Transverse colon (tissue), 4 donors: ENCODE measurements at regions not wholly inside any gene's neighbourhood (a gene's known extent, or its start where the extent isn't known, plus 50 kb on each side); places are given as distances from the start of the nearest gene placed in this dataset.

ENCODE experiments used
- DNase-seq: peaks from one replicate; pipeline ENCODE4 v3.0.0-alpha.2; 2019
- H3K27ac ChIP-seq, 4 donors: fragments of 200-600 bp; sonication (generic); 2 replicates each; pipeline ENCODE4 v1.5.1; 2016 to 2018; ENCODE audit warnings: inconsistent platforms in 4 of 4
- H3K27me3 ChIP-seq: fragments of 200-600 bp; sonication (generic); 2 replicates; pipeline ENCODE4 v1.5.1; 2017; ENCODE audit warnings: inconsistent platforms
- H3K36me3 ChIP-seq, 4 donors: fragments of 200-600 bp; sonication (generic); 2 replicates each; pipeline ENCODE4 v1.5.1; 2017 to 2019; ENCODE audit warnings: inconsistent platforms in 4 of 4
- H3K4me1 ChIP-seq, 4 donors: fragments of 200-600 bp; sonication (generic); 2 replicates each; pipeline ENCODE4 v1.5.1; 2017 to 2020; ENCODE audit warnings: inconsistent platforms in 4 of 4
- H3K4me3 ChIP-seq, 4 donors: fragments of 200-600 bp; sonication (generic); 1 replicate in 1 of 4; 2 replicates in 3 of 4; pipeline versions ENCODE4 v1.5.1 to v1.6.1; 2017 to 2019; ENCODE audit warnings: inconsistent platforms in 4 of 4
- H3K9me3 ChIP-seq, 2 donors: fragments of 200-600 bp; sonication (generic); 2 replicates each; pipeline ENCODE4 v1.5.1; 2017 to 2019; ENCODE audit warnings: inconsistent platforms in 2 of 2
- EP300 ChIP-seq: sonication (generic); formaldehyde crosslinking; IDR thresholded peaks from one replicate; pipeline ENCODE4 v1.6.1; 2017; ENCODE audit warnings: antibody characterized with exemption, low read depth
- POLR2A ChIP-seq: fragments of 450-650 bp; IDR thresholded peaks from one replicate; pipeline ENCODE4 v1.6.1; 2016; ENCODE audit warnings: antibody characterized with exemption, mild to moderate bottlenecking, moderate library complexity
- POLR2AphosphoS5 ChIP-seq, 3 donors: sonication (generic); formaldehyde crosslinking; IDR thresholded peaks; one replicate each; pipeline ENCODE4 v1.6.1; 2016; ENCODE audit warnings: antibody characterized with exemption in 3 of 3
- WGBS, 2 donors: methylation state at CpG; one replicate each; pipeline ENCODE4 v1.1.5; 2018; ENCODE audit warnings: low coverage in 1 of 2; 5-methylcytosine and 5-hydroxymethylcytosine counted together
- in situ Hi-C, 4 donors: fragments of 200-750 bp; cut with MboI; loops; one replicate each; pipeline versions ENCODE4 v1.15.0 to v1.15.1; 2017; ENCODE audit warnings: low sequenced_read_pairs in 3 of 4, low pct_ligation_motif_present in 1 of 4, low pct_unique_long_range_greater_than_20kb in 1 of 4
- intact Hi-C: fragments of 100-400 bp; cut with DNase I; formaldehyde crosslinking; loops from one replicate; pipeline ENCODE4 v1.15.1; 2023; ENCODE audit warnings: low total_unique reads
- TF ChIP-seq, protein P1 (sequence below), 5 experiments: fragments of 200-600 bp in 3 of 5; fragments of 450-650 bp in 2 of 5; sonication (generic) in 3 of 5; IDR thresholded peaks; 1 replicate in 2 of 5; 2 replicates in 3 of 5; pipeline ENCODE4 v1.5.1; 2016 to 2017; ENCODE audit warnings: antibody characterized with exemption in 5 of 5, inconsistent platforms in 3 of 5, mild to moderate bottlenecking in 2 of 5, moderate library complexity in 1 of 5

DNA sequence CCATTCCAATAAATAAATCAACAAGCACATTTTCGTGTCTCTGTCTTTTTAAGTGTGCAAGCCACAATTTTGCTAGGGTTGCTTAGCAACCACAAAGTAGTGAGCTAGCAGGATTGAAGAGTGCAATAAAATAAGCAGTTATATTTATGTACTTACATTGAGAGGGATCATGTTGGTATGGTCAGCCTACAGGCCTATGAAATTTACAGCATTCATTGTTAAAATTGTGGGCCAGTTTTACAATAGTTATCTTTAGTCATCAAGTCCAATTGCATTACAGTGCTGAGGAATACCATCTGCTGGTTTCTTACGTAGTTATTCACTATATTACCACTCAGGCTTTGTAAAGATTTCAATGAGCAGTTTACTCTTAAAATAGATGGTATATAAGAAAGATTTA, 192.5 kb upstream of the POT1 start:
- intact Hi-C loops (no loop called here), in situ Hi-C loops (no loop called here)
- Histone ChIP-seq H3K36me3 (no peaks in the 10 kb centered on the region), H3K4me3 (no peak overlapping the region), H3K9me3 (no peaks in the 10 kb centered on the region), H3K27me3 (no peaks in the 10 kb centered on the region), H3K4me1 (no peaks in the 10 kb centered on the region), H3K27ac (no peak overlapping the region)
- no peak for TF ChIP-seq EP300
- TF ChIP-seq POLR2A = no peak
- TF ChIP-seq, protein P1, sequence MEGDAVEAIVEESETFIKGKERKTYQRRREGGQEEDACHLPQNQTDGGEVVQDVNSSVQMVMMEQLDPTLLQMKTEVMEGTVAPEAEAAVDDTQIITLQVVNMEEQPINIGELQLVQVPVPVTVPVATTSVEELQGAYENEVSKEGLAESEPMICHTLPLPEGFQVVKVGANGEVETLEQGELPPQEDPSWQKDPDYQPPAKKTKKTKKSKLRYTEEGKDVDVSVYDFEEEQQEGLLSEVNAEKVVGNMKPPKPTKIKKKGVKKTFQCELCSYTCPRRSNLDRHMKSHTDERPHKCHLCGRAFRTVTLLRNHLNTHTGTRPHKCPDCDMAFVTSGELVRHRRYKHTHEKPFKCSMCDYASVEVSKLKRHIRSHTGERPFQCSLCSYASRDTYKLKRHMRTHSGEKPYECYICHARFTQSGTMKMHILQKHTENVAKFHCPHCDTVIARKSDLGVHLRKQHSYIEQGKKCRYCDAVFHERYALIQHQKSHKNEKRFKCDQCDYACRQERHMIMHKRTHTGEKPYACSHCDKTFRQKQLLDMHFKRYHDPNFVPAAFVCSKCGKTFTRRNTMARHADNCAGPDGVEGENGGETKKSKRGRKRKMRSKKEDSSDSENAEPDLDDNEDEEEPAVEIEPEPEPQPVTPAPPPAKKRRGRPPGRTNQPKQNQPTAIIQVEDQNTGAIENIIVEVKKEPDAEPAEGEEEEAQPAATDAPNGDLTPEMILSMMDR (IDR thresholded peaks at IDR 0.05) = no peak
- no peak for TF ChIP-seq POLR2AphosphoS5 (IDR thresholded peaks at IDR 0.05)
- WGBS, 2 donors = 10 to 14% methylated on average over 2 of the region's 2 CpGs
- DNase-seq = no peak

GRCh38 chr7:125119559-125120115, 190.0 kb upstream of the POT1 start:
- Histone ChIP-seq H3K27ac (no peak overlapping the region), H3K4me1 (no peaks in the 10 kb centered on the region), H3K36me3 (no peaks in the 10 kb centered on the region), H3K27me3 (no peaks in the 10 kb centered on the region), H3K9me3 (no peaks in the 10 kb centered on the region), H3K4me3 (no peak overlapping the region)
- in situ Hi-C loops = no loop called here
- intact Hi-C loops = no loop called here
- TF ChIP-seq POLR2A = no peak
- TF ChIP-seq, protein P1 (IDR thresholded peaks at IDR 0.05) = no peak
- TF ChIP-seq POLR2AphosphoS5 (IDR thresholded peaks at IDR 0.05) = no peak
- TF ChIP-seq EP300 = no peak
- WGBS, 2 donors = 28 to 44% methylated on average over 4 of the region's 4 CpGs
- DNase-seq = no peak

DNA sequence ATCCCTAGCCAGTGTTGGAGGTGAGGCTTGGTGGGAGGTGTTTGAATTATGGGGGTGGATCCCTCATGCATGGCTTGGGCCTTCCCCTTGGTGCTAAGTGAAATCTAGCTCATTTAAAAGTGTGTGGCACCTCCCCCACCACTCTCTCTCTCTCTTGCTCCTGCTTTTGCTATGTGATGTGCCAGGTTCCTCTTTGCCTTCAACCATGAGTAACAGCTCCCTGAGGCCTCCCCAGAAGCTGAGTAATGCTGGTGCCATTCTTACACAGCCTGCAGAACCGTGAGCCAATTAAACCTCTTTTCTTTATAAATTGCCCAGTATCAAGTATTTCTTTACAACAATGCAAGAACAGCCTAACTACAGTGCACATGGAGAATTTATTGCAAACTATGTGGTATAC, 188.8 kb upstream of the POT1 start:
- TF ChIP-seq POLR2AphosphoS5 (IDR thresholded peaks at IDR 0.05) = no peak
- TF ChIP-seq, protein P1 (IDR thresholded peaks at IDR 0.05) = no peak
- no peak for TF ChIP-seq POLR2A
- no peak for TF ChIP-seq EP300
- DNase-seq = no peak
- Histone ChIP-seq H3K9me3 (no peaks in the 10 kb centered on the region), H3K4me1 (no peaks in the 10 kb centered on the region), H3K4me3 (no peak overlapping the region), H3K27me3 (no peaks in the 10 kb centered on the region), H3K27ac (no peak overlapping the region), H3K36me3 (no peaks in the 10 kb centered on the region)
- in situ Hi-C loops = no loop called here
- 82 to 89% methylated on average over 1 of the region's 1 CpG for WGBS, 2 donors
- intact Hi-C loops = no loop called here

DNA sequence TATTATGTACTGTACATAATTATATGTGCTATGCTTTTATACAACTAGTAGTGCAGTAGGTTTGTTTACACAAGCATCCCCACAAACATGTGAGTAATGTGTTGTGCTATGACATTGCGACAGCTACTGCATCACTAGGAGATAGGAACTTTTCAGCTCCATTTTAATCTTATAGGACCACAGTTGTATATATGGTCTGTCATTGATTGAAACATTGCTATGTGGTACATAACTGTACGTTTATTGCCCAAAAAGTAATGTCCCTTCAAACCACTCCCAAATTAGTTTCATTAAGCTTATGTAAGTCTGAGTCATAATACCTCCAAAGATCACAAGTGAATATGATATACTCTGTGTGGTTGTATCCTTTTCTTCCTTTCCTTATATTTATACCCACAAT, 183.2 kb upstream of the POT1 start:
- no peak for DNase-seq
- WGBS, 2 donors = 74 to 95% methylated on average over 2 of the region's 2 CpGs
- TF ChIP-seq POLR2A = no peak
- TF ChIP-seq, protein P1 (IDR thresholded peaks at IDR 0.05) = no peak
- TF ChIP-seq POLR2AphosphoS5 (IDR thresholded peaks at IDR 0.05) = no peak
- TF ChIP-seq EP300 = no peak
- no peaks in the 10 kb centered on the region for H3K36me3 ChIP-seq
- H3K4me1 ChIP-seq = no peaks in the 10 kb centered on the region
- H3K27ac ChIP-seq = no peak overlapping the region
- in situ Hi-C loops = no loop called here
- intact Hi-C loops = no loop called here
- H3K9me3 ChIP-seq = no peaks in the 10 kb centered on the region
- no peak overlapping the region for H3K4me3 ChIP-seq
- H3K27me3 ChIP-seq = no peaks in the 10 kb centered on the region
